Progenitor cell of endocrine pancreas (in vitro differentiated cells): ENCODE measurements at regions not wholly inside any gene's neighbourhood (a gene's known extent, or its start where the extent isn't known, plus 50 kb on each side); places are given as distances from the start of the nearest gene placed in this dataset.

Experiments used
- DNase-seq: peaks from one replicate; pipeline ENCODE4 v3.0.0; 2021; ENCODE audit warnings: low spot score; ENCODE audit not compliant: unreplicated experiment
- H3K27ac Mint-ChIP-seq: 2 replicates; pipeline ENCODE4 v1.8.0; 2021; ENCODE audit warnings: mild to moderate bottlenecking, moderate library complexity, mixed read lengths
- H3K27me3 Mint-ChIP-seq: 2 replicates; pipeline ENCODE4 v1.8.0; 2021; ENCODE audit warnings: mixed read lengths
- H3K36me3 Mint-ChIP-seq: 2 replicates; pipeline ENCODE4 v1.8.0; 2022; ENCODE audit warnings: mixed read lengths; ENCODE audit not compliant: insufficient read depth
- H3K4me1 Mint-ChIP-seq: 2 replicates; pipeline ENCODE4 v1.8.0; 2021; ENCODE audit warnings: low read depth, mixed read lengths
- H3K4me3 Mint-ChIP-seq: 2 replicates; pipeline ENCODE4 v1.8.0; 2021; ENCODE audit warnings: low read depth, mild to moderate bottlenecking, moderate library complexity, mixed read lengths
- H3K9me3 Mint-ChIP-seq: 2 replicates; pipeline ENCODE4 v1.8.0; 2021; ENCODE audit warnings: low read depth, mixed read lengths
- TF ChIP-seq, protein P1 (sequence below): fragments of 200-600 bp; sonication (generic); IDR thresholded peaks from one replicate; pipeline ENCODE4 v1.5.0; 2021; ENCODE audit warnings: antibody characterized with exemption, mild to moderate bottlenecking; ENCODE audit not compliant: unreplicated experiment

- TF ChIP-seq, protein P1, sequence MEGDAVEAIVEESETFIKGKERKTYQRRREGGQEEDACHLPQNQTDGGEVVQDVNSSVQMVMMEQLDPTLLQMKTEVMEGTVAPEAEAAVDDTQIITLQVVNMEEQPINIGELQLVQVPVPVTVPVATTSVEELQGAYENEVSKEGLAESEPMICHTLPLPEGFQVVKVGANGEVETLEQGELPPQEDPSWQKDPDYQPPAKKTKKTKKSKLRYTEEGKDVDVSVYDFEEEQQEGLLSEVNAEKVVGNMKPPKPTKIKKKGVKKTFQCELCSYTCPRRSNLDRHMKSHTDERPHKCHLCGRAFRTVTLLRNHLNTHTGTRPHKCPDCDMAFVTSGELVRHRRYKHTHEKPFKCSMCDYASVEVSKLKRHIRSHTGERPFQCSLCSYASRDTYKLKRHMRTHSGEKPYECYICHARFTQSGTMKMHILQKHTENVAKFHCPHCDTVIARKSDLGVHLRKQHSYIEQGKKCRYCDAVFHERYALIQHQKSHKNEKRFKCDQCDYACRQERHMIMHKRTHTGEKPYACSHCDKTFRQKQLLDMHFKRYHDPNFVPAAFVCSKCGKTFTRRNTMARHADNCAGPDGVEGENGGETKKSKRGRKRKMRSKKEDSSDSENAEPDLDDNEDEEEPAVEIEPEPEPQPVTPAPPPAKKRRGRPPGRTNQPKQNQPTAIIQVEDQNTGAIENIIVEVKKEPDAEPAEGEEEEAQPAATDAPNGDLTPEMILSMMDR = no peak
Observed at GRCh38 chr12:17949558-17950141, 140.3 kb downstream of the RERGL start.

DNA sequence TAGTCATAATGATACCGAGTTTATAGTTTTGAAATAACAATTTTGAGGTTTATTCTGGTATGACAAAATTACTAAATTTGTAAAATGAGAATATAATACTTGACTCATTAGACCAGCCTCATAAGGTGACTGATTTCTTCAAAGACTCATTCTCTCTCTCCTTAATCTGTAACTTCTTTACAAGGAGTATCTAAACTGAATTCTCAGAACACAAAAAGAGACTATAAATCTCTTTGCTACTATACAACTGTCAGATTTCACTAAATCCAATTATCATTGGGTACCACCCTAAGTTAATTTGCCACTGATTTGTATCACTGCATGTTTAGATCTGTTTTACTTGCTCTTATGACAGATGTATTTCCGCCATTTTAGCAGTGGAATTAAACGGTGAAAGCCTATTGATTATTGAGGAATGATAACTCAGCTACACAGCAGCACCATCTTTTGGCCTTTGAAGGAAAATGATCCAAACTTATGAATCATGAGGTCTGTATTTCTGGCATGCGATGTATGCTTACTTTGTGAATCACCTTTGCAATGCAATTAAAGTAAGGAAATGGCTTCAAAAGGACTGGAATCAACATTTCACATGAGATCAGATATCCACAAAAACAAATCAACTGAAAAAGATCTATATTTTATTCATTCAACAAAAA is 161.2 kb downstream of the RERGL start:
- peaks cover 11% of the 10 kb centered on the region for H3K4me1 Mint-ChIP-seq
- no peak overlapping the region for H3K27ac Mint-ChIP-seq
- no peak overlapping the region for H3K4me3 Mint-ChIP-seq
- H3K27me3 Mint-ChIP-seq = no peaks in the 10 kb centered on the region
- peaks cover 21% of the 10 kb centered on the region for H3K9me3 Mint-ChIP-seq
- TF ChIP-seq, protein P1 = peak; percentile 38
- H3K36me3 Mint-ChIP-seq = no peaks in the 10 kb centered on the region
- DNase-seq = no peak

More at GRCh38 chr12:17949558-17950141, 140.3 kb downstream of the RERGL start:
- Mint-ChIP-seq H3K9me3 (peaks cover 2% of the 10 kb centered on the region), H3K27ac (no peak overlapping the region), H3K4me3 (no peak overlapping the region), H3K4me1 (no peaks in the 10 kb centered on the region), H3K36me3 (no peaks in the 10 kb centered on the region), H3K27me3 (no peaks in the 10 kb centered on the region)
- no peak for DNase-seq

DNA sequence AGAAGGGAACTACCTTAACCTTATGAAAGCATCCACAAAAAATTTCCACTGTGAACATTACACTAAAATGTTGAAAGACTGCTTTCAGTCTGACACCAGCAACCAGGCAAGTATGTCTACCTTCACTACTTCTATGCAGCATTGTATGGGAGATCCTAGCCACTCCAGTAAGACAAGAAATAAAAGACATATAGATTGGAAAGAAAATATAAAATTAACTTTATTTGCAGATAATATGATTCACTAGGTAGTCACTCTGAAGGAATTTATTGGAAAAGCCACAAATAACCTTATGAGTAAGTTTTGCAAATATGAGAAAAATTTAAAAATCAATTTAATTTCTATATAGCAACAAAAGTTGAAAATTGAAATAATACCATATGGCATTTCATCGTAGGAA is 172.0 kb downstream of the RERGL start:
- TF ChIP-seq, protein P1 = no peak

DNA sequence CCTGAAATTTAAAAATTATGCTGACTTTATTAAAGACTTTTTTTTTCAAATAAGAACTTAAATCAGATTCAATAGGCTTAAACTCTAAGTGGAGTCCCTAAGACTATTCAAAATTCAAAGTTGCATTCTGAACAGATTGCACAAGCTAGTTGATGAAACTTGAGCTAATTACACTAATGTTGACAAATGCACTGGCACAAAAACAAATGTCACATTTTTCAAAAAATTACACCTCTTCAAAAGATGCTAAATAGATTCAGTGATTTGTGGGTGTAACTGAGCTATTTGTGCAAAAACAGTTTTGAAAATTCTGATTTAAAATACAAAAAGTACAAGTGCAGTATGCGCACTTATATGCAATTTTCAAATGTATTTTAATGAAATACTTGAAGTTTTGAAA is 205.4 kb downstream of the RERGL start:
- Mint-ChIP-seq H3K4me1 (peaks cover 6% of the 10 kb centered on the region), H3K27me3 (no peaks in the 10 kb centered on the region), H3K36me3 (no peaks in the 10 kb centered on the region), H3K27ac (no peak overlapping the region), H3K4me3 (no peak overlapping the region), H3K9me3 (peaks cover 5% of the 10 kb centered on the region)
- DNase-seq = no peak
- TF ChIP-seq, protein P1 = no peak

More for the DNA sequence above, 172.0 kb downstream of the RERGL start:
- peaks cover 6% of the 10 kb centered on the region for H3K4me1 Mint-ChIP-seq
- H3K27ac Mint-ChIP-seq = no peak overlapping the region
- H3K9me3 Mint-ChIP-seq = peaks cover 24% of the 10 kb centered on the region
- H3K27me3 Mint-ChIP-seq = no peaks in the 10 kb centered on the region
- no peak overlapping the region for H3K4me3 Mint-ChIP-seq
- H3K36me3 Mint-ChIP-seq = peaks cover 2% of the 10 kb centered on the region
- no peak for DNase-seq

GRCh38 chr12:17878714-17879113 is 211.3 kb downstream of the RERGL start:
- H3K36me3 Mint-ChIP-seq = no peaks in the 10 kb centered on the region
- H3K27me3 Mint-ChIP-seq = no peaks in the 10 kb centered on the region
- H3K4me1 Mint-ChIP-seq = no peaks in the 10 kb centered on the region
- no peak overlapping the region for H3K27ac Mint-ChIP-seq
- TF ChIP-seq, protein P1 = no peak
- H3K9me3 Mint-ChIP-seq = peaks cover 22% of the 10 kb centered on the region
- DNase-seq = no peak
- no peak overlapping the region for H3K4me3 Mint-ChIP-seq
